Parathyroid adenoma (tissue), 2 donors: ENCODE measurements at regions not wholly inside any gene's neighbourhood (a gene's known extent, or its start where the extent isn't known, plus 50 kb on each side); places are given as distances from the start of the nearest gene placed in this dataset.

Experiments
- H2AFZ ChIP-seq: fragments of 300-600 bp; sonication (generic); one replicate; pipeline ENCODE4 v1.7.0; 2017; ENCODE audit warnings: antibody characterized with exemption, mild to moderate bottlenecking
- H3K27ac ChIP-seq: fragments of 300-600 bp; sonication (generic); one replicate; pipeline ENCODE4 v1.7.0; 2017
- H3K27me3 ChIP-seq: fragments of 300-600 bp; sonication (generic); one replicate; pipeline ENCODE4 v1.7.0; 2017; ENCODE audit warnings: low read length; ENCODE audit not compliant: control insufficient read depth, insufficient read depth
- H3K36me3 ChIP-seq: fragments of 300-600 bp; sonication (generic); one replicate; pipeline ENCODE4 v1.7.0; 2017; ENCODE audit warnings: low read length; ENCODE audit not compliant: control insufficient read depth, insufficient read depth
- H3K4me1 ChIP-seq: fragments of 300-600 bp; sonication (generic); one replicate; pipeline ENCODE4 v1.7.0; 2017; ENCODE audit warnings: control low read depth
- H3K4me2 ChIP-seq: fragments of 300-600 bp; sonication (generic); one replicate; pipeline ENCODE4 v1.7.0; 2017; ENCODE audit warnings: low read length
- H3K4me3 ChIP-seq: fragments of 300-600 bp; sonication (generic); one replicate; pipeline ENCODE4 v1.7.0; 2017; ENCODE audit warnings: low read depth, low read length
- H3K79me2 ChIP-seq: fragments of 300-600 bp; sonication (generic); one replicate; pipeline ENCODE4 v1.7.0; 2017; ENCODE audit warnings: control low read depth
- H3K9ac ChIP-seq: fragments of 300-600 bp; sonication (generic); one replicate; pipeline ENCODE4 v1.7.0; 2017; ENCODE audit warnings: mild to moderate bottlenecking
- H3K9me3 ChIP-seq: fragments of 300-600 bp; sonication (generic); one replicate; pipeline ENCODE4 v1.7.0; 2017; ENCODE audit warnings: low read length; ENCODE audit not compliant: control insufficient read depth
- TF ChIP-seq, protein P1 (sequence below): fragments of 300-600 bp; sonication (generic); IDR thresholded peaks from one replicate; pipeline ENCODE4 v1.7.0; 2017; ENCODE audit warnings: antibody characterized with exemption, mild to moderate bottlenecking
- donor health status: primary hyperparathyroidism.

DNA sequence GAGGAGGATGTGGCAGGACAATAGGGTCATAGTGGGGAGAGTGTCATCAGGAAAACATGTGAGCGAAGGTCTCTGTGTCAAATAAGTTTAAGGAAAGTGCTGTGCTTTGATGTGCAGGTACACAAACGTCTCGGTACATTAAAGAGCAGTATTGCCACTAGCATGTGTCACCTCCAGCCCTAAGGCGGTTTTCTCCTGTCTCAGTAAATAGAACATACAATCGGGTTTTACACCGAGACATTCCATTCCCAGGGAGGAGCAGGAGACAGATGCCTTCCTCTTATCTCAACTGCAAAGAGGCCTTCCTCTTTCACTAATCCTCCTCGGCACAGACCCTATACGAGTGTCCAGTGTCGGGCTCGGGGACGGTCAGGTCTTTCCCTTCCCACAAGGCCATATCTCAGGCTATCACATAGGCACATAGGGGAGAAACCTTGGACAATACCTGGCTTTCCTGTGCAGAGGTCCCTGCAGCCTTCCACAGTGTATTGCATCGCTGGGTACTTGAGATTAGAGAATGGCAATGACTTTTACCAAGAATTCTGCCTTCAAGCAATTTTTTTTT, 684.5 kb downstream of the PDHA2 start:
- Histone ChIP-seq H3K36me3 (no peaks in the 10 kb centered on the region), H3K4me3 (no peak overlapping the region), H3K27ac (no peak overlapping the region), H3K27me3 (no peaks in the 10 kb centered on the region), H2AFZ (no peak overlapping the region), H3K4me2 (no peak overlapping the region), H3K9me3 (no peaks in the 10 kb centered on the region), H3K9ac (no peak overlapping the region), H3K79me2 (no peaks in the 10 kb centered on the region), H3K4me1 (no peaks in the 10 kb centered on the region)
- TF ChIP-seq, protein P1, sequence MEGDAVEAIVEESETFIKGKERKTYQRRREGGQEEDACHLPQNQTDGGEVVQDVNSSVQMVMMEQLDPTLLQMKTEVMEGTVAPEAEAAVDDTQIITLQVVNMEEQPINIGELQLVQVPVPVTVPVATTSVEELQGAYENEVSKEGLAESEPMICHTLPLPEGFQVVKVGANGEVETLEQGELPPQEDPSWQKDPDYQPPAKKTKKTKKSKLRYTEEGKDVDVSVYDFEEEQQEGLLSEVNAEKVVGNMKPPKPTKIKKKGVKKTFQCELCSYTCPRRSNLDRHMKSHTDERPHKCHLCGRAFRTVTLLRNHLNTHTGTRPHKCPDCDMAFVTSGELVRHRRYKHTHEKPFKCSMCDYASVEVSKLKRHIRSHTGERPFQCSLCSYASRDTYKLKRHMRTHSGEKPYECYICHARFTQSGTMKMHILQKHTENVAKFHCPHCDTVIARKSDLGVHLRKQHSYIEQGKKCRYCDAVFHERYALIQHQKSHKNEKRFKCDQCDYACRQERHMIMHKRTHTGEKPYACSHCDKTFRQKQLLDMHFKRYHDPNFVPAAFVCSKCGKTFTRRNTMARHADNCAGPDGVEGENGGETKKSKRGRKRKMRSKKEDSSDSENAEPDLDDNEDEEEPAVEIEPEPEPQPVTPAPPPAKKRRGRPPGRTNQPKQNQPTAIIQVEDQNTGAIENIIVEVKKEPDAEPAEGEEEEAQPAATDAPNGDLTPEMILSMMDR = no peak

DNA sequence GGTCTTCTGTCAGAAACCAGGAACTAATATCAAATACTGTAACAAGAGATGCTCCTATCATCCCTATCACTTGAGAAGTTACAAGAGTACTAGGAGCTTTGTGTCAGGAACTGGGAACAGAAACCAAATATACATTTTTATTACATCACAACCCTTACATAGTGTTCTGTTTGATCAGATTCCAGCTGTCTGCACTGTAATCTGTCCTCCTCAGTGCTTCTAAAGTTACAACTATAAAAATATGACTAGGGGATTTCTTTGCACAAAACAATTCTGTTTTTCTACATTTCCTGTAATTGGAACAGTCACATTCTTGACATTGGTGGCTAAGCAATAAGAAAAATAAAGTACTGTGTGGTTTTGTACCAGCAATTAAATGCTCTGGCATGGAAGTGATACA, 686.0 kb downstream of the PDHA2 start:
- H3K9ac ChIP-seq = no peak overlapping the region
- H3K4me2 ChIP-seq = no peak overlapping the region
- H3K36me3 ChIP-seq = no peaks in the 10 kb centered on the region
- no peak overlapping the region for H2AFZ ChIP-seq
- H3K27ac ChIP-seq = no peak overlapping the region
- H3K79me2 ChIP-seq = no peaks in the 10 kb centered on the region
- H3K9me3 ChIP-seq = no peaks in the 10 kb centered on the region
- no peaks in the 10 kb centered on the region for H3K4me1 ChIP-seq
- no peak overlapping the region for H3K4me3 ChIP-seq
- TF ChIP-seq, protein P1 = no peak
- H3K27me3 ChIP-seq = no peaks in the 10 kb centered on the region

DNA sequence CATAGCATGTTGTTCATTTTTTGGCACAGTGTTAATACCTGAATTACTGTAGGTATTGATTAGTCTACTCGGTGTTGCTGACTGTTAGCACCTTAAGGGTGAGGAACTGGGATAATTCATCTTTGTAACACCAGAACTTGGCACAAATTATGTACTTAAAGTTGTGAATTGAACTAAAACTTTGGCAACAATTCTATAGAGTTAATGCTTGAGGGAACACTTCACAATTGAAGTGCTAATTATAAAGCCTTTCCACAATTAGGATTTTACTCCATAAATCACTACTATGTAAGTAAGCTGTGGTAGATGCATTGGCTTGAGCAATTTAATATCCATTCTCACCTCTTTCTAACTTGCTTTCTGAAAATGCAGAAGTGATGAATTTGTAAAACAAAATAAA, 686.7 kb downstream of the PDHA2 start:
- no peaks in the 10 kb centered on the region for H3K9me3 ChIP-seq
- no peak overlapping the region for H2AFZ ChIP-seq
- no peaks in the 10 kb centered on the region for H3K4me1 ChIP-seq
- no peaks in the 10 kb centered on the region for H3K36me3 ChIP-seq
- H3K4me3 ChIP-seq = no peak overlapping the region
- no peak overlapping the region for H3K27ac ChIP-seq
- TF ChIP-seq, protein P1 = no peak
- H3K4me2 ChIP-seq = no peak overlapping the region
- H3K79me2 ChIP-seq = no peaks in the 10 kb centered on the region
- H3K27me3 ChIP-seq = no peaks in the 10 kb centered on the region
- H3K9ac ChIP-seq = no peak overlapping the region

DNA sequence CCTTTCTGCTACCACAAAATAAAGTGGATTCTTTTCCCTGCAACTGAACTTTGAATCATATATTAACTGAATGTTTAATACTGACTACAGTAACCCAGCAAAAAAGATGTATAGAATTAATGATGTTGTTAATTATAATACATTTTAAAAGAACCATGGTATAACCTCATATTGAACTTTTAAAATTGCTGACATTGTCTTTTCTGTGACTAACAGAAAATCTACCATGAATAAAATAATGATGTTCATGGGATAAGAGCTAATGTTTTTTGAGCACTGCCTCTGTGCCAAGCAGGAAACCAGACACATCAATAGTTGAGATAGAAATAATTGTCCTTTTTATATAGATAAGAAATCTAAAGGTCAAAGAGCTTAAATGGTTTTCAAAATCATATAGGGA, 691.9 kb downstream of the PDHA2 start:
- Histone ChIP-seq H3K9ac (no peak overlapping the region), H3K9me3 (no peaks in the 10 kb centered on the region), H3K27me3 (no peaks in the 10 kb centered on the region), H3K4me3 (no peak overlapping the region), H3K27ac (no peak overlapping the region), H3K4me2 (no peak overlapping the region), H3K36me3 (no peaks in the 10 kb centered on the region), H3K4me1 (no peaks in the 10 kb centered on the region), H3K79me2 (no peaks in the 10 kb centered on the region), H2AFZ (no peak overlapping the region)
- TF ChIP-seq, protein P1 = no peak

DNA sequence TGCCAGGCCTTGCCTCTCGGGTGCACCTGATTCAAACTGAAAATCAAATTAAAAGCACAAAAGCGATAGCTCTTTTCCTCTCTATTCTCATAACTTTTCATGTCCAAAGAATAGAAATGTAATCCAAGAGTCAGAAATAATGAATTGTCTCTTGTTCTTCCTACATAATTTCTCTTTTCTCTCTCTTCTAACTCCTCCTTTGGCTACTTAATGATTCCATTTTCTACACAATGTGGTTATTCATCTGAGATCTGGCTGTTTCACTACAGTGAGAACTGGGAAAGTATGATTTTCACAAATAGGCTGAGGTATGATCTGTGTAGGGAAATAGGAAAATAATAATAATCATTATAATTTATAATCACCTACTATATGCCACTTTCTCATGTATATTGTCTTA, 703.5 kb downstream of the PDHA2 start:
- TF ChIP-seq, protein P1 = no peak

More for the DNA sequence above, 703.5 kb downstream of the PDHA2 start:
- H3K4me2 ChIP-seq = no peak overlapping the region
- H3K4me3 ChIP-seq = no peak overlapping the region
- no peaks in the 10 kb centered on the region for H3K36me3 ChIP-seq
- H3K9ac ChIP-seq = no peak overlapping the region
- no peak overlapping the region for H3K27ac ChIP-seq
- H2AFZ ChIP-seq = no peak overlapping the region
- no peaks in the 10 kb centered on the region for H3K4me1 ChIP-seq
- no peaks in the 10 kb centered on the region for H3K27me3 ChIP-seq
- no peaks in the 10 kb centered on the region for H3K9me3 ChIP-seq
- no peaks in the 10 kb centered on the region for H3K79me2 ChIP-seq
